SW480 (cell line): ENCODE measurements at regions not wholly inside any gene's neighbourhood (a gene's known extent, or its start where the extent isn't known, plus 50 kb on each side); places are given as distances from the start of the nearest gene placed in this dataset.
A peak's percentile ranks its signal among the peaks of the same experiment; 100 is the strongest.
"Not testable (repeated sequence)": the region's sequence is repeated elsewhere in the genome, so short reads cannot be mapped to it uniquely, and the experiment has no call there.

Experiments used
- DNase-seq: peaks from one replicate; pipeline ENCODE4 v3.0.0-alpha.2; 2016; ENCODE audit warnings: low spot score

- DNase-seq = not testable (repeated sequence)
These were observed 113.9 kb downstream of the TMEM121 start for GRCh38 chr14:105639969-105640931.

- DNase-seq = no peak
These were observed 114.9 kb downstream of the TMEM121 start for GRCh38 chr14:105641075-105641937.

GRCh38 chr14:105641951-105642350, 115.6 kb downstream of the TMEM121 start:
- DNase-seq = not testable (repeated sequence)

- DNase-seq = not testable (repeated sequence)
These were observed 116.1 kb downstream of the TMEM121 start for GRCh38 chr14:105642486-105642885.

- not testable (repeated sequence) for DNase-seq
These were observed 117.1 kb downstream of the TMEM121 start for GRCh38 chr14:105643406-105644052.

GRCh38 chr14:105644053-105644435, 117.7 kb downstream of the TMEM121 start:
- not testable (repeated sequence) for DNase-seq

- DNase-seq = not testable (repeated sequence)
These were observed 118.1 kb downstream of the TMEM121 start for GRCh38 chr14:105644457-105644856.

- not testable (repeated sequence) for DNase-seq
These were observed 118.5 kb downstream of the TMEM121 start for GRCh38 chr14:105644891-105645290.

- not testable (repeated sequence) for DNase-seq
These were observed 119.0 kb downstream of the TMEM121 start for GRCh38 chr14:105645389-105645788.

GRCh38 chr14:105646175-105646574, 119.8 kb downstream of the TMEM121 start:
- peak; percentile 17 for DNase-seq

GRCh38 chr14:105646711-105647281, 120.4 kb downstream of the TMEM121 start:
- not testable (repeated sequence) for DNase-seq

GRCh38 chr14:105647426-105647783, 121.0 kb downstream of the TMEM121 start:
- not testable (repeated sequence) for DNase-seq

- DNase-seq = no peak
These were observed 121.6 kb downstream of the TMEM121 start for GRCh38 chr14:105647784-105648608.

- DNase-seq = not testable (repeated sequence)
These were observed 122.5 kb downstream of the TMEM121 start for GRCh38 chr14:105648609-105649535.

GRCh38 chr14:105652317-105652716, 125.9 kb downstream of the TMEM121 start:
- DNase-seq = not testable (repeated sequence)

GRCh38 chr14:105653921-105654320, 127.5 kb downstream of the TMEM121 start:
- not testable (repeated sequence) for DNase-seq

GRCh38 chr14:105659255-105659654, 132.9 kb downstream of the TMEM121 start:
- DNase-seq = peak; percentile 13

- no peak for DNase-seq
These were observed 133.6 kb downstream of the TMEM121 start for GRCh38 chr14:105659935-105660527.

- DNase-seq = no peak
These were observed 134.6 kb downstream of the TMEM121 start for GRCh38 chr14:105660816-105661531.
